ENCODE measurements at regions not wholly inside any gene's neighbourhood (a gene's known extent, or its start where the extent isn't known, plus 50 kb on each side); places are given as distances from the start of the nearest gene placed in this dataset.

DNA sequence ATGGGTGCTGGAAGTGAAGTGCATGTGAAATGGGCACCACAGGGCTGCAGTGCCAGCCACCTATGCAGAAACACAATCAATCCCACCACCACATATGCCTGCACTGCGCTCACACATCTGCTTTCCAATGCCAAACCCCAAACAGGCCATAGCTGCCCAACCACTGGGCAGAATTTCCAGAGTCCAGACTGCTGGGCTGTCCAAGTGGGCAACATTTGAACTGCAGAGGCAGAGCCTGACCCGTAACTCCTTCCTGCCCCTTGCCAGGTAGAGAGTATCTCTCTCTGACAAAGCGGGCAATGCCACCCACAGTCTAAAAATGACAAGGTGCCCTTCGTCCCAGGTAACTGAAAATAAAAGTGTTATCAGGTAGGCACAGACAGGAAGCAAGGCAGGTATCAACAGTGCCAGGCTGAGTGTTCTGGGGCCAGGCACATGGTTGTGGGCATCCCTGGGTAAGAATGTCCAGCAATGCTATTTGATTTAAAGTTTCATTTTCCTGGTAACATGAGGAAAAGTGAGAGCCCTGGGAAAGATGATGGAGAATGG is 79.5 kb downstream of the FOXA2 start:
- no peak for DNase-seq

DNA sequence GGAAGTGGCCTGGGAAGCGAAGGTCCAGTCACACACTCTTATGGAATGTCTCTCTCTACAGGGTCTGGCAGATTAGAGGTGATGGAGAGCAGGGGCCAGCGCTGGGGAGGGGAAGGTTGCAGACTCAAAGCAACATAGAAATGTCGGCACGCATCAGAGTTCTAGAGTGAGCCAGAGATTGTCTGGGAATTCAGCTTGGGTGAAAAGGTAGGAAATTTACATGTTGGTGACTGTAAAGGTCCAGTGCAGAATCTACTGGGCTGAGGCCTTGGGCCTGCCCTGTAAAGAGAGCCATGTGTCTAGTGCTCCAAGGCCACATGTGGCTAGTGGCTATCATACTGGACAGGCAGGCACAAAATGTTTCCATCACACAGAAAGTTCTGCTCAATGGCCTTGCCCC is 80.8 kb downstream of the FOXA2 start:
- no peak for DNase-seq

DNA sequence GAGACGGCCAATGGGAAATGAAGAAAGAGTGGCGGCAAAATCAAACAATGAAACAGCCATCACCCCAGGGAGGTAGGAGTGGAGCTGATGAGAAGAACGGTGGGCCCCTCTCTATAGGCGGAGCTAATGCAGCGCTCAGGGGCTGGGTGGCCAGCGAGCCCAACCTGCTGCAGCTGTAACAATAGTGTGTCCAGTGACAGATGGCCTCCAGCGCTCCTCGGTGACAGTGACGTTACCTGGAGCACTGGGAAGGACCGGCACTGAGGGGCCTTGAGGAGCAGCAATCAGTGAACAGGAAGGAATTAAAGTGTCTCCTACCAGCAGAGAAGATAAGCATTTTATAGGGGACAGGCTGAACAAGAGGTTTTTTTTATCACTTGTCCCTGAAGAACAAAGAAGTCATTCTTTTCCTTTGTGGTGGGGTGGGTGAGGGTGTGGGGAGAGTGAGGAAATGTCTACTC is 81.6 kb downstream of the FOXA2 start:
- DNase-seq, result no peak

DNA sequence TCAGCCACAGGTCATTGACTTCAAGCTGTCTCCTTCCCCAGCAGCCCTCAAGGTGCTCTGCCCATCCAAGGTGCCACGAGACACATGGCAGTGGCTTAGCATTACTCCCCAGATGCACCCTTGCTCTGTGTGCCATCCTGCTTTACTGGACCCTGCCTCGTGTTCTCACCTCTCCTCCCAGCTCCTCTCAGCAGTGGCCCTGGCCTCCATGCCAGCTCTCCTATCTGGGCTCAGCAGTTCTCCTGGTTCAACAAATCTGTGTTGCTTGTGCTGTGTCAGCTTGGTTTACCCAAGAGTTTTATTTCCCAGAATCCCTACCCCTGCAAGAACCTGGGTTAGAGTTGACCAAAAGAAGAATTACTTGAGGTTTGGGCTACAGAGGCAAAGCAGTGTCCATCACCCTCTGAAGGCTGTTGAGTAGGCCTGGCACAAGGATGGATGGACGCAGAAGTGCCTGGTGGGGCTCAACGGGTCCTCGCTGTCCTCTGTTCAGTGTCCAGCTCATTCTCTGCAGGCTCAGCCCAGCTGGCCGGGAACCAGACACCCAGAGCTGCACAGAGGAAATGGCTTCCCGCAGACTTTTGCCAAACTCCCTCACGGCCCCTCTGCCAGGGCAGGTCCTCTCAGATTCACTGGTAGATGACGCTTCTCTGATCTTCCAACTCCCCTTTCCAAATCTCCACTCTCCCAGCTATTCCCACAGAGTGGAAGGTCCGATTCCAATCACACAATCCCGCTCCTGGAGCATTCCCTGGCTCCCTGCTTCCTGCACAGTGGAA is 82.6 kb downstream of the FOXA2 start:
- DNase-seq, result no peak

DNA sequence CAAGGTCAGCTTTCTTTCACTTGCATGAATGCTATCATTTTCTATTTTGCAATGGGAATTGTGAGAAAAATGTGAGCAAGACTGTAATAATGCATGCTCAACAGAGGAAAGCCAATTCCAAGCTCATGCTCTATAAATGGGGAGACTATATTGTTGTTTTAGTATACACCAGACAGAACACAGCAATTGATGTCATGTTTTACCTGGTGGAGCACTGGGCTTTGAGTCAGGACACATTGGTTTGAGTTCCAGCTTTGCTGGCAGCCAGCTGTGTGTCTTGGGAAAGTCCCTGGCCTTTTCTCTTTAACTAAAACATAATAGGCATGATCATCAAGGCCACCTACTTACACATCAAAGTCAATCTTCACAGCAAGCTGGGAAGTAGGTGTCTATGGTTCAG is 83.3 kb downstream of the FOXA2 start:
- DNase-seq, result no peak

DNA sequence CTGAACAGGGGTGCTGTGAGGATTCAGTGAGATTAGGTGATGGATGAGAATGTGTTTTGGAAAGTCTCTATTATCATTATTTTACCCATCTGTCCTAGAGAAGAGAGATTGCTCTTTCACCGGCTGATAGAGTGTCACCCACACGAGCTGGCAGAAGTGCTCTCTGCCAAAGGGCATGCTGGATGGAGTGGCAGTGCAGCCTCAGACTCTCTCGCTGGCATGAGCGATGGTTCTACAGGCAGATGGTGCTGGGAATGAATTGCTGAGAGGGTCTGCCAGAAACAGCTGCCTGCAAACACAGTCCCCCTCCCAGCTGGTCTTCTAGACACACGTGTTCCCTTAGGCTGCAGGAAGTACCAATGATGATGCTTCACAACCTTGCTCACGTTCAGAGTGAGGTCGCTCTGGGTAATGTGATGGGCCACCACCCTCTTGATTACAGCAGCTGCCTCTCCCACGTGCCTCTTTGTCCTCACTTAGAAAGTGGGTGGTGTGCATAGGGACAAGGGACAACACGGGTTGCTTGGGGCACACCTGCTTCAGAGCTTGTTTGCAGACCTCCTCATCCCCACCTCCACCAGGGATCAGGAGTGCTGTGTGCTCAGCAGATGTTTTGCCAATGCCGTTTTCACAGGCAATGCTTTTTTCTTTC is 84.7 kb downstream of the FOXA2 start:
- no peak for DNase-seq

DNA sequence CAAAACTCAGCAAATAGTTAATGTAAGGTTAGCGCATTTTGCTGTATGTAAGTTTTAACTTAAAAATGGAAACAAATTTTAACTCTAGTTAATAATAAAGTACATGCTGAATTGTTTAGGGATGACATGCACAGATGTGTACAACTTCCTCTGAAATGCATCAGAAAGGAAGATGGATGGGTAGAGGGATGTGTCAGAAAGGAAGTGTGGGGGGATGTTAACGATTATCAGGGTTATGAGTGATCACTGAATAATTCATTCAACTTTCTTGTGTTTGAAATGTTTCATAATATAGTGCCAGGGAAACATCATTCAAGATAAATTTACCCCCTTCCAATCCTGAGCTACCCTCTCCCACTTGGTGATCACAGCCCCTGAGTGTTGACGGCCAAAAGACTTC is 87.6 kb downstream of the FOXA2 start:
- DNase-seq, result no peak

DNA sequence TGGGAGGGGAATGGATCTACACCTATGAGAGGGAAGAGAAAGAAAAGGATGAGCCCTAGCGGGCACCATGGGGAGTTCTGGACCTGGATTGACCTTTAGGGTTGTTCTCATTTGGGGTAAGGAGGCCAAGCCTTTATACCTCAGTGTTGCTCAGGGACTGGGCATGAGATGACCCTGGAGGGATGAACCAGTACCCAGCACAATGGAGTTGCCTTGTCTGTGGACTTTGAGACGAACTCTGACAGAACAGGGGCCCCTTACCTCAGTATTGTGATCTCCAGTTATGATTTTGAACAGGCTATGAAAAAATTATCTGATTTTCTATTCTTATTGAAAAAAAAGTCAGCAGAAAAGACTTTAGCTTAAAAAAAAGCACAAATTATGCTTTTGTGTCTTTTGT is 88.6 kb downstream of the FOXA2 start:
- DNase-seq, result no peak

DNA sequence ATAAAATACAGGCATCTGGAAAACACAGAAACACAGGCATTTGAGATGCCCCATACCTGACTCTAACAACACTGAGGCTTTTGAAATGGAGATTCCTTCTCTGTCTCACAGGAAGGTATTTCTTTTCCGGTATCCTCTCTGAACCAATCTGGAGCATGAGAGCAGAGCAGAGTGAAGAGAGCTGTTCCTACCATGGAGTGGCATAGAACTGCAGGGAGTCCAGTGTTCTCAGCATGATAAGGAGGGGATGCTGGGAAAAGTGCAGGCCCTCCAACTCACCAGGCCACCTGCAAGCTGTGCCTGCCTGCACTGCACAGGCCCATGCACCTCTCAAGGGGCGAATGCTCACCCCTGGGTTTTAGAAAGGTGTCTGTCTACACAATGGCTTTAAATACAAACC is 89.2 kb downstream of the FOXA2 start:
- DNase-seq, result no peak

DNA sequence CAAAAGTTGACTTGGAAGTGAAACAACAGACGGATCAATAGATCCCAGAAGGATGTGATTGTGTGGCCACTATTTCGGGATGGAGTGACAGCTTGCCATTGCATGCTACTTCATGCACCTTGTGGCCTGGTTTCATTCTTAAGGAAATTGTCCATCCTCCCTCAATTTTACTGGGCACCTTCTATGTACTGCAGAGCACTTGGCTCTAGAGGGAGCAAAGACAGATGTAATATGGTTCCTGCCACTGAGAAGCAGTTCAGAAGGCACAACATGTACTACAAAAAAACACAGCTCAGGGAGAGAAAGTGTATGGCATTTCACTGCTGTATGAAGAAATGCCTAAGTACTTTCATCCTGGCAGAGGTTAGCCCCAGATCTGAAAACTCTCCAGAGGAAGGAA is 91.9 kb downstream of the FOXA2 start:
- no peak for DNase-seq

DNA sequence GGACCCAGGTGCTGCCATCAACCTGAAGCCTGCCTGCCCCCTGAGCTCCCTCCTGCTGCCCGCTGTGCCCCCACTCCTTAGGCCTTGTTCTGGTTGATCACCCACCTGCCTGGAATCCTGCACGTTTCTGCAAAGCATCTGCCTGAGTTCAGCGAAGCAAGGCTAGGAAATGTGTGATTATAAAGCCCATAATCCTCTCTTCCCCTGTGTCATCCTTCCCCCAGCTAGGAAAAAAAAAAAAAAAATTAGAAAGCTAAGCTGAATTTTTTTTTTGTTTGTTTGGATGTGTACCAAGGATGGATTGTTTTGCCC is 93.2 kb downstream of the FOXA2 start:
- DNase-seq, result no peak

DNA sequence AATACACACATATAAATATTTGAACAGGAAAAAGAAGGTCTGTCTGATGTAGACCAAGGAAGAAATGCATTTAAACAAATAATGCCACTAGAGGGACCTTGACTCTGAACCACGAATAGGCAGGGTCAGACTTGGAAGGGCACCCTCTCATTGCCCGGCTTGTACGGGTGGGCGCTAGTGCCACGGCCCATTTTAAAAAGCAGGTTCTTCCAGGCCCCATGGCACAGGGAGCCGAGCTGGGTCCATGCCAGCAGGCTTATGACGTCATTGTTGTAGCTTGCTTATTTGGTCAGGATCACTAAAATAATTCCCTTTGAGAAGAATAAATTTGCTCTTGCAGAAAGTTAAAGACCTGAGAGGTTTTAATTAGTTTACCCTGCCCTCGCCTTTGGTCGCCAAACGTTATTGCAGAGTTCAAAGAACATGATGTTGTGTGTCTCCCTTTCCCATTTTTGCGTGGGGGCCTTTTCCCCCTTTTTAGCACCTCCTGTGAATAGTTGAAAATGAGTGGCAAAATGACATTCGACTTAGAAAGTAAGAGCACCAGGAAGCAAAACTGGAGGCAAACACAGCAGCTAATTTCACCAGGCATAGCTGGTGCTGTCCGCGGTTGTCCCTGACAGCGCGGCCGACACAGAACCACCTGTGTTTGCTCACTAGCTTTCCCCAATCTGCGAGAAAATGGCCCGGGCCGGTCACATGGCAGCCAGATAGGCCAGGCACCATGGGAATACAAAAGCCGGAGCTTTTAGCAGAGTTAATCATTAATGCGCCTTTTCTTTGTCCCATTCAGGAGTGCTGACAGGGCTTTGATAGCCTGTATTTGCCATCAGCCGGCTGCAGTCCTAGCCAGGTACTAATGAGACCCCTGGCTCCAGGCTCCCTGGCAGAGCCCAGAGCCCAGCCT is 93.8 kb downstream of the FOXA2 start:
- no peak for DNase-seq

DNA sequence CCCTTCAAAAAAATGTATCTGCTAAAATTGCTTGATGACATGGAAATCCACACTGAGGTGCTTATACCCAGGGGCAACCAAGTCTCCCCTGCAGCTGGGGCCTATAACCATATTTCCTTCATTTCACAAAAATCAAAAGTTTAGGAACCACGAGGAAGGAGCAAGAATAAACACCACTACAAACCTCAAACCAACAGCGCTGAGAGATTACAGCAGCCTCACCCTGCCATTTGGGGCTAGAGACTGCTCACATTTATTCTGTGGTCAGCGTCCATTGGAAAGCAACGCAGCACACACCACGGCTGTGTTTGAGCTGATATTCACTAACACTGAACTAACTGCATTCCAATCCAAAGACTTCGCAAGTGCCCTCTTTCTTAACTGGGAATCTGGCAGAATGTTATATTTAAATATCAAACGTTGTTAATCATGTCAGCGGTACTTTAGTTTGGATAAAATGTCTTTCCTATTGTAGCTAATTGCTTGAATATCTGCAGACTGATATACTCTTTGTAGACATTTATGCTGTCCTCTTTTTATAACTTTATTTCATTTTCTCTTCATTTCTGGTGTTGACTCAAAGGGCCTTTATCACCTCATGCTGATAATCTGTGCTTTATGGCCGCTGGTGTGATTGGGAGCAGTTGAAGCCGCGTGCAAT is 94.6 kb downstream of the FOXA2 start:
- no peak for DNase-seq

DNA sequence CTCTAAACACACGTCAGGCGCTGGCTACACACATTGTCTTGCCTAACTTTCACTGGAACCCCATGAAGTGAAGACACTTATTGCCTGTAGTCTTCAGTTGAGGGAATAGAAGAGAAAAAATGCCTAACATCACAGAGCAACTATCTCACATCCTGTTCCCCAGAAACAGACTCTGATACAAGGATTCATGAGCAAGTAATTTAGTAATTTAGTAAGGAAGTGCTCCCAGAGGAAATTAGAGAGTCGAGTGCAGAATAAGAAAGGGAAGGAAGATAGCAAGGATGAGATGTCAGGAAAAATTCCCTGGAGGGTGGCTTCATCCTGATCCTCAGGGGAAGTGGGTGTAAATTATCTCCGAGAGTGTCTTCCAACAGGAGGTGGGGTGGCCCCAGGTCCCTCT is 104.0 kb downstream of the FOXA2 start:
- DNase-seq, result no peak

DNA sequence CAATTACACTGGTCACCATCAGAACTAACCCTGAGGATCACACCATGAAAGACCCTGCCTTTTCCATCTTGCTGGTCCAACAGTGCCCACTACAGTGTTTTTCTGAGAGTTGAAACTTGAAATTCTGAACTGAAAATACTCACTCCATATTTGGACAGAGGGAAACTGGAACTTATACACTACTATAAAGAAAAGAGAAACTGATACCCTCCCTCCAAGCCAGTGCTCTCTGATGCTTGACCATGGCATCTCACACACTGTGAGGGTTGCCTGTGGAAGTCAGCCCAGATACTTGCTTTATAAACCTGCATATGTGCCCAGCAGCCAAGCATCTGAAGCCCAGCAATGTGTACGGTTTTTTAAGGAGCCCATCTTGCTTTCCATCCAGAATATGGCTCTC is 108.7 kb downstream of the FOXA2 start:
- DNase-seq, result no peak

DNA sequence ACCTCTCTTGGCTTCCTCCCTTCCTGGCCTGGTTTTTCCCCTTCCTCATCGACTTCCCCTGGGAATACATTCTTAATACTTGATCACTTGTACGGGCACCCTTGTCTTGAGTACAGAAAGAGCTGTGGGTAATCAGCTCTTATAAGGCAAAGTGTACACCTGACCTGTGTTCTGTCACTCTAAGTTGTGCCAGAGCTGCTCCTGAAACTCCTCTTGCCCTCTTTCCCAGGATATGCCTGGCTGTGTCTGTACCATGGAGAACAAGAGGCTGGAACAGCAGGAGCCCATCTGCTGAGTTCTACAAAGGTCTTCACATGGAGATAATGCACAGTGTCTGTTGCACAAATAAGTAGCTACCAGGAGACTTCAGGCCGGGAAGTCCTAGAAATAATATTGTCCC is 110.1 kb downstream of the FOXA2 start:
- no peak for DNase-seq

DNA sequence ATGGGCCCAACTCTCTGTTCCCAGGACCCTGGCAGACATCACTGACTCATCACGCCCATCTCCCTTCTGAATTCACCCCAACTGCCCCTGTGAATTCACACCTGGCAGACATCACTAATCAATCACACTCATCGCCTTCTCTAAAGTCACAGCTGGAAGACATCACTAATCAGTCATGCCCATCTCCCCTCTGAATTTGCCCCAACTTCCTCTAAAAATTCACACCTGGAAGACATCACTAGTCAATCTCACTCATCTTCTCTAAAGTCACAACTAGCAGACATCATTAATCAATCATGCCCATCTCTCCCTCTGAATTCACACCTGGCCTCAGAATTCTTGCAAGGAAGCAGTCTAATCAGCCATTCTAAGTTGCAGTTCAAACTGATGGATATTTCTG is 111.1 kb downstream of the FOXA2 start:
- DNase-seq, result no peak

DNA sequence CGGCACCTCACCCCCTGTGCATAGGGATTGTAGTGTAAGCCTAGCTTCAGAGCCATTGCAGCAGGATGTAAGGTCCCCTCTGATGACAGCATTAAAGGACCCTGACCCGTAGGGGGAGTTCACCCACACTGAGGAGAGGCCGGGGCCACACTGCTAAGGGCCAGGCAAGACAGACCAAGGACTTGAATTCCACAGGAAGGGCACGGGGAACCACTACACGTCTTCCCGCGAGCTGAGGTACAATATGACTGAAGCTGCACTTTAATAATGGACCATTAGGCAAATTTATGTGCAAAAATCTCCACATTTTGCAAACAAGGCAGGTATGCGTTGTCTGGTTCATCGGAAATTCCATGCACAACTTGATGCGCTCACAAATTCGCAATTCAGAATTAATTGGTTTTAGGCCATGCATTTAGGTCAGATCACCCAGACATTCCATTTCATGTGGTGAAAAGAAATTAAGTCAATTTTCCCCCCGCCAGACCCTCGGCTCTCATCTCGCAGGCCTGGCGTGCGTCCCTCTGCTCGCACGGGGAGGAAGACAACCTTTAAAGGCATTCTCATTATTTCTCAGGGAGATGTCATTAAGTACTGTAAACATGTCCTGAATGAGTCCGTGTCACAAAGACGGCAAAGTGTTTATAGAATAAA is 111.8 kb downstream of the FOXA2 start:
- DNase-seq, result no peak

DNA sequence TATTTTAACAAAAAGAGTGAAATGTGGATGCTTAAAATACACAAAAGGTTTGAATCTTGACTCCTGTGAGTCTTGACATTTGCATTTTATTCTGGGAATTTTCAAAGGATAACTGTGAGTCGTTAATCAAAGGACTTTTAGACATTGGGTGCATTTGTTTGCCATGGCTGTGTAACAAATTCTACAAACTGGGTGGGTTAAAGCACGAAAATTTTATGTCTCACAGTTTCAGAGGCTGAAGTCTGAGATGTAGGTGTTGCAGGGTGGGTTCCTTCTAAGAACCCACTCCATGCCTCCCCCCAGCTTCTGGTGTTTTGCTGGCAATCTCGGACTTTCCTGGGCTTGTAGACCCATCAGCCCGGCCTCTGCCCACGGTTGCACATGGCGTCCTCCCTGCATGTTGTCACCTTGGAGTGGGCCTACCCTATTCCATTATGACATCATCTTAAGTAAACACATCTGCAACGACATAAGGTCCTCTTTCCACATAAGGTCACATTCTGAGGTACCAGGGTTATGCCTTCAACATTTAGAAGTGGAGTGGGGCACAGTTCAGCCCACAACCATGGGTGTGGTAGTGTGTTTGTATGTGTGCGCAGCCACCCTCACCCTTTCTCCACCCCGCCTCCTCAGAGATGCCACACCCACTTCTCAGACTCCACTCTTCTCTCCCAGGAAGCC is 113.1 kb downstream of the FOXA2 start:
- no peak for DNase-seq

DNA sequence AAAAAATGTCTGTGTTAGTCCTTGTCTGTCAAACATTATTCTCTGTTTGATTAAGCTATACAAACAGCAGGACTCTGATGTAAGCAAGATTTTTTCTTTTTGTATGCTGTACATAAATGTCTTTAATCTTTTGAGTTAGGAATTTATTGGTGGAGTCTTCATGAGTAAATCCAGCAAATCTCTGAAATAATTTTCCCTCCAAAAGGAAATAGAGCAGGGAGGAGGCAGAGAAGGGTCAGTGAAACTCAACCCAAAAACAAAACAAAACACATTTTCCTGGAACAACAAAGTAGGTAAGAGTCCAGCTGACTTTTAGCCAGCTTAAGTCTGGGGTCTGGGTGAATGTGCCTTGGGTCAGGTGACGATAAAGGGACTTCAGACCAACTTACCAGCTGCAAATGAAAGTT is 113.7 kb downstream of the FOXA2 start:
- DNase-seq, result no peak

DNA sequence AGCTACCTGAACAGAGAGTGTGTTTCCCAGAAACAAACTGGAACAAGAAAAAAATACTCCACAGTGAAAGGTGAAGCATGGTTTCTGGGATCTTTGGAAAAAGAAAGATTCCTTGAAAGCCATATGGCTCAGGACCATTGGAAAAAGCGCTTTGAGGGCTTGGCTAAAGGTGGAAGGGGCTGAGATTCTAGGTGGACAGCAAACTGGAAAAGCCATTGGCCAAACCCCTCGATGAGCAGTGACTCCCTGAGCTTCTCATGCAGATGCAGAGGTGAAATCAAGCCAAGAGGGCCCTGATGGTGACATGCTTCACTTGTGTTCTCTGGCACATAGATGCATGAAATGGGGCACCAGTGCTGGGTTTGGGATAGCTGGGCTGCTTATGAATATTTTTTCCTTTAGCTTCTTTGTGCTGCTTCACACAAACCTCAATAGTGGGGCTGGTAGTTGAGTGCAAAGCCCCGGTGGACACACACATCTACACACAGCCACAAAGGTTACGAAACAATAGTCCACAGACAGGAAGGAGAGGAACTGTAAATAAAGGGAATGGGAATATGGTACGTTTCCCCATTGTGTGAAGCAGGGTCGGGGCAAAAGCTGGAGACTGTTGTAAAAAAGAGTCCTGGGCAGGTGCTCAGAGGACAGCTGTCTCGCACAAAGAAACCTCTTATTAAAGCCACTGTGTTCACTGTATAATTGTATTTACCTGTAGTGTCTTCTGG is 117.8 kb downstream of the FOXA2 start:
- DNase-seq, result no peak

Data from occipital lobe (tissue), 1 donor.